Anterior cingulate cortex (tissue), 58 donors: ENCODE measurements at regions not wholly inside any gene's neighbourhood (a gene's known extent, or its start where the extent isn't known, plus 50 kb on each side); places are given as distances from the start of the nearest gene placed in this dataset.
"Not testable (repeated sequence)": the region's sequence is repeated elsewhere in the genome, so short reads cannot be mapped to it uniquely, and the experiment has no call there.

ENCODE experiments used
- DNase-seq, 58 donors: peaks; one replicate each; lab custom pipeline; 2025; lab: John Stamatoyannopoulos, UW

DNA sequence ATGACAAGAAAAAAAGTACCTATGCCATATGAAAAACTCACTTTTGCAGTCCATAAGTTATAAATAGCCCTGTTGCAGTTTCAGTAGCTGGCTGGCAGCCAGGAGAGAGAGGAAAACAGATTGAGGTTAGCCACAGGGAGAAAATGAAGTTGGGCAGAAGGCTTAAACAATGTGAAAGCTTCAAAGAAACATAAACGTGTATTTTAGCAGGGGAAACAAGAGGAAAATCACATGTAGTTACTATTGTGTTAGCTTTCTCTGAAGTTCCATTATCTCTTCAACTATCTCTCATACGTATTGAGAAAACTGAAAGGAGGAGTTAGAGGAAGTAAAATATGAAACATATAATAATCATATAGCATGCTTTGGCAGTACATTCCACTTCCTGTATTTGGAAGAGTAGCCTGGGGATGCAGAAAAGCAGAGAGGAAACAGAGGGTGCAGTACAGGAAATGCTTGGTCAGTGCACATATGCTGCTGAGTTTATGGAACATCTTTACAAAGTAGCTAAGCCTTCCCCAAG, 1551.1 kb downstream of the EFNB2 start:
- DNase-seq, result peak in 3 of 58 donors; percentile 4 to 16 (median 6)

GRCh38 chr13:104983601-104984000, 1551.9 kb downstream of the EFNB2 start:
- no peak for DNase-seq

GRCh38 chr13:104980586-104980985, 1554.9 kb downstream of the EFNB2 start:
- no peak for DNase-seq

GRCh38 chr13:104979281-104980030, 1556.0 kb downstream of the EFNB2 start:
- DNase-seq, result peak in 1 of 58 donors; percentile 11

- DNase-seq, result peak in 2 of 58 donors; percentile 29 to 41
These were observed 1558.5 kb downstream of the EFNB2 start for GRCh38 chr13:104976986-104977385.

DNA sequence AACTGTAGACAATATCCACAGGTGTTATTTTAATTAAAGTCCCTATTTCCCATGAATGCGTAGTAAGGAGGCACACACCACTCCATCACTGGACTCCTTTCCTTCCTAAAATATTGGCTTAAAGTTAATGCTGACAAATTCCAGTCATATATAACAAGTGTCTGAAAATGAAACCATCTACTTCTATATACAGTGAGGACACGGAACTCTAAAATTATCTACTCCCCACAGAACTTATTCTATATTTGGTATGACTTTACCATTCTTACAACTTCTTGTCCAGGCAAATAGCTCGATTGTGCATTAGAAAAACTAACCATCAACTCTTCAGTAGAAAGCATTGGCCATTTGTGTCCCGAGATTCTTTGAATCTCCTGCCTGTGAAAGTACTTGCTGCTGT, 1560.2 kb downstream of the EFNB2 start:
- DNase-seq, result no peak

- no peak for DNase-seq
These were observed 1566.6 kb downstream of the EFNB2 start for GRCh38 chr13:104968876-104969275.

DNA sequence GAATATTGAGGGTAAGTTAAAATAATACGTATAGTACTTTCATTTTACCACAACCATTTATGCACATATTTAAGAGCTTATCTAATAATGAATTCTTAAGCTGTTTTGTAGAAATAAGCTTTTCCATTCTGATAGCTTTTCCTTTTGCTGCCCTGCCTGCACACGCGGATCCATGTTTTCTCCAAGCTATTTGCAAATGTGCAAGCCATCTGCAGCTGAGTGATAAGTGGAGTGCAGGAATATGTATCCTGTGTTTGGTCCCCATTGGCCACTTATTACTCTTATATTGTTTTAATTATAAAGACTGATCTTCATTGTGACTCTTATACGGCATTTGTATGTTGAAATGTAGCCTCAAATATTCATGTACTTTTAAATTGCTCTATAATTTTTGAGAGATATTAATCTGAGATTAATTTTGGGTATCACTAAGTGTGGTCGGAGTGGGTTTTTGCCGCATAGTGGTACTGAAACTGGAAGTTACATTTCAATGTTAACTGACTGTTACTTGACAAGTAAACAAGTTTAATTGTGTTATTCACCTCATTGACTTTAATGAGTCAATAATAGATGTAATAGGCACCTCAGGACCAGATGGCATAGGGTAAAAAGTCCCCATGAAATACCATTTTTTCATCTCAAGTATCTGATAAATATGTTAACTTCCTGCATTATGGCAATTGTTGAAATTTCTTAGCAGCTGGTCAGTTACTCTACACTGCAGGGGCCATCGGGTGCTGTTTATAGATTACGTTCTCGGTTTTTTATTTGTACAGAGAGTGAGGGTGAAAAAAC, 1567.4 kb downstream of the EFNB2 start:
- no peak for DNase-seq

DNA sequence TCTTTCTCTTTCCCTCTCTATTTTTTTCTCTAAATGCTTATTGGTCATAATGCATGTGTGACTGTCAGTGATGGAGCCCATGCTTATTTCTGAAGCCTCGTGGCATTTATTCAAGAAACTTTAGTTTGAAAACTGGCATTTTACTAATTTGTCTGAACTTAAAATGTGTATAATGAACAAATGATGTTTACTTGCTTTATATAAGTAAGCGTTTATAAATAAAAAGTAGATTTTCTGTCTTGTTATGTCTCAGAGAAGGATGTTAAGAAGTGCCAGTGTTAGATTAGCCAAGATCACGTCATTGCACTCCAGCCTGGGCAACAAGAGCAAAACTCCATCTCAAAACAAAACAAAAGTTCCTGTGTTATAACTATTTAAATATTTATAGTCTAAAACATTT, 1568.1 kb downstream of the EFNB2 start:
- DNase-seq, result no peak

GRCh38 chr13:104962411-104962810, 1573.1 kb downstream of the EFNB2 start:
- no peak for DNase-seq

DNA sequence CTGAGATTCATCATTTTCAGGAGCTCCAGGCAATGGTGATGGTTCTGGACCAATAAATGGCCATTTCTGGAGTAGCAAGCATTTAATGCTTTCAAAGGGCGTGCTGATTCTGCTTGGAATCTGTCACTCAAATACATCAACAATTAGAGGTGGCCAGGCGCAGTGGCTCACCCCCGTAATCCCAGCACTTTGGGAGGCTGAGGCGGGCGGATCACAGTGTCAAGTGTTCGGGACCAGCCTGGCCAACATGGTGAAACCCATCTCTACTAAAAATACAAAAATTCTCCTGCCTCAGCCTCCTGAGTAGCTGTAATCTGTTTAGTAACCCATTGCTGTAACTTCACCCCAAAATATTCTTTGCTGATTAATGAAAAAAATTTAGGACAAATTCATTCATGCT, 1574.2 kb downstream of the EFNB2 start:
- DNase-seq, result no peak

DNA sequence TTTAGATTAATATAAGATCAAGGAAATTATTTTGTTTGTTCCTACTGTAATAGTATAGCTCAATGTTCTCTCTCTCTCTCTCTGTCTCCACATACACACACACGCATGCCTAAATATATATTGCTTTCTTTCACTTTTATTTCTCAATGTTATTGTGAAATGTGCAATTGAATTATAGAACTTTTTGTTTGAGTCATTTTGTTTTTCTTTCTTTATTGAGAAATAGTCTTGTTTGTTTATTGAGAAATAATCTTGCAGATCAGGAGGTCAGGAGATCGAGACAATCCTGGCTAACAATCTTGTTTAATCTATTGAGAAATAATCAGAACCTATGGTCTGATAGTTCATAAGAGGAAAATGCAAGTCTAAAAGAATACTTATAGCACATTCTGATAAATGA, 1581.3 kb downstream of the EFNB2 start:
- DNase-seq, result no peak

GRCh38 chr13:104953588-104953987, 1581.9 kb downstream of the EFNB2 start:
- no peak for DNase-seq

- DNase-seq, result no peak
These were observed 1585.4 kb downstream of the EFNB2 start for GRCh38 chr13:104949840-104950740.

GRCh38 chr13:104944176-104944575, 1591.3 kb downstream of the EFNB2 start:
- DNase-seq, result no peak

DNA sequence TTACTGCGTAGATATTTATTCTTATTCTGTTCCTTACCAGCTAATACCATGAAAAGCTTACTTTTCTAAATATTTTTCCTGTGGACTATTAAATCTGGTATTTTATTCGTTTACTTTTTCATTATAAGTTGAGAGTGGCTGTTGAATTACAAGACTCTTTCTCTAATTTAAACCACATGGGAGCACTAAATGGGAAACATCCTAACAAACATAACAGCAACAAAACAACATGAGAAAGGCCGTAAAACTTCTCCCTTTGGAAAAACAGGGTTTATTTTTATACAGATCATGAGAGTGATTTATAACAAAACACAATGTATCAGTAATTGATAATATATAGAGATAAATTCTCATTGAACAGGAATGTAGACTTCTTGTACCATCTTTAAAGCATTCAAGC, 1592.1 kb downstream of the EFNB2 start:
- DNase-seq, result no peak

DNA sequence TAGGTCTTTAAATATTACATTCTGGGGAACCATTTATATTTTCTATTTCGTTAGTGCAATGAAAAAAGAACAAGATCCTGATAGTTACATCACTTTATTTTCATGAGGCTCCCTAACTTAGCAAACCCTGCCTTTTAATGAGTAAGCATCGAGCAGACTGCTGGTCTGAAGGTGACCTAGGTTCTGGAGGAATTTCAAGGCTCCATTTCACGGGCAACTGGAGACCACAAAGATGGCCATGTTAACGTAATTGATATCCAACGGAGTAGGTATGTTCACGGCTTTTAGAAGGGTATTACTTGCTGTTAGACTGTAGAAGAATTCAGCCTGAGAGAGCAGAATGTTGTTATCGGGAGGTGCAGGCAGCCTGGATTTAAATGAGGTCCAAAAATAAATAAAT, 1597.6 kb downstream of the EFNB2 start:
- DNase-seq, result no peak

DNA sequence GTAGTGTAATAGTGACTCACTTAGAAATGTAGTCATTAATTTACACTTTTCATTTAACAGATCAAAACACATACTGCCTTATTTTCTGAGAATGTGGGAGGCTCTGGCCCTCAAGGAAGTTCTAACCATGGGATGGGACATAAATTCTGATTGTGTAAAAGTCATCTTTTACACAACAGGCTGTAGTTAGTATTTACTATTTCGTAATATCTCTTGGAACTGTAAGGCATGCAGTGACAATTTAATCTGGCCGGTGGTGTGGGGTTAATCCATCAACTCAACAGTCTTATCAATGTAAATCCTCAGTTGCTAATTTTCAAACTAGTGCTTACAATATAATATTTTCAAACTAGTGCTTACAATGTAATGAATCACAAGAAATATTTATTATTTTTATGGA, 1599.2 kb downstream of the EFNB2 start:
- no peak for DNase-seq

DNA sequence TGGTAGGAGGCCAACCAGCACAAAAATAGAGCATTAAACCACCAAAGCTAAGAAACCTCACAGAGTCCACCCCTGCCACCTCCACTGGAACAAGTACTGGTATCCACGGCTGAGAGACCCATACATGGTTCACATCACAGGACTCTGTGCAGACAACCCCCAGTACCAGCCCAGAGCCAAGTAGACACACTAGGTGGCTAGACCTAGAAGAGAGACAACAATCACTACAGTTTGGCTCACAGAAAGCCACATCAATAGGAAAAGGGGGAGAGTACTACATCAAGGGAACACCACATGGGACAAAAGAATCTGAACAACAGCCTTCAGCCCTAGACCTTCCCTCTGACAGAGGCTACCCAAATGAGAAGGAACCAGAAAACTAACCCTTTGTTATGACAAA, 1614.9 kb downstream of the EFNB2 start:
- not testable (repeated sequence) for DNase-seq

DNA sequence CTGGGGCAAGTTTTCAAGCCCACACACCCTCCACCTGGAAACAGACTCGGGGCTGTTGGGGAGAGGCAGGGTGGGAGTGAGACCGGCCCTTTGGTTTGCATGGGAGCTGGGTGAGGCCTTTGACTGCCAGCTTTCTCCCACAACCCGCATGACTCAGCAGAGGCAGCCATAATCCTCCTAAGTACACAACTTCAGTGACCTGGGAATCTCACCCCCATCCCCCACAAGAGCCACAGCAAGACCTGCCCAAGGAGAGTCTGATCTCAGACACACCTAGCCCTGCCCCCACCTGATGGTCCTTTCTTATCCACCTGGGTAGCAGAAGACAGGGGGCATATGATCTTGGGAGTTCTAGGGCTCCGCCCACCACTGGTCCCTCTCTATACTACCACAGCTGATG, 1615.4 kb downstream of the EFNB2 start:
- no peak for DNase-seq
